NCI-H2107 (cell line): ENCODE measurements at regions not wholly inside any gene's neighbourhood (a gene's known extent, or its start where the extent isn't known, plus 50 kb on each side); places are given as distances from the start of the nearest gene placed in this dataset.
A peak's percentile ranks its signal among the peaks of the same experiment; 100 is the strongest.
"Not testable (repeated sequence)": the region's sequence is repeated elsewhere in the genome, so short reads cannot be mapped to it uniquely, and the experiment has no call there.

Experiments
- DNase-seq: peaks from one replicate; lab custom pipeline; 2025; lab: John Stamatoyannopoulos, UW

DNA sequence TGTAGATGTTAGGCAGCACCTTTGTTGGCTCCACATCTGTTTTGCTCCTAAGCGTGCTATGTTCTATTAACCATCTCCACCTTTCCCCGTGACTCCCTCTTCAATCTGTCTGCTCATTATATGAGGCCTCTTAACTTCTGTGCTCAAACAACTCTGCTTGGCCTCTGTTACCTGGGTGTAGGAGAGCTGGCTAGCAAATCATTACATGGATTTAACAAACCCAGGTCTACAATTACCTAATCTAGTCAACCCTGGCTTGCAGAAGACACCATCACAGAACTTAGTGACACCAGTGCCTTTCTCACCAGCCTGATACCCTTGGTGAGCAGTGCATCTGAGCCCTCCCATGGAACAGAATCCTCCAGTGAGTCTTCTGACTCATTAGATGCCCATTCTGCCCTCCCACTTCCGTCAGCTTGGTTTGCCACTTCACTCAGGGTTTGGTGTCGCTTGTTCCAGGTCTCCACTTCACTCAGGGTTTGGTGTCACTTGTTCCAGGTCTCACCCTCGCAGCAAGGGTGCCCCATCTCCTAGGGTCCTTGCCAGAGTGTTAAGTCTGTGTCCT lies 92.0 kb upstream of the KIF26B start:
- no peak for DNase-seq

DNA sequence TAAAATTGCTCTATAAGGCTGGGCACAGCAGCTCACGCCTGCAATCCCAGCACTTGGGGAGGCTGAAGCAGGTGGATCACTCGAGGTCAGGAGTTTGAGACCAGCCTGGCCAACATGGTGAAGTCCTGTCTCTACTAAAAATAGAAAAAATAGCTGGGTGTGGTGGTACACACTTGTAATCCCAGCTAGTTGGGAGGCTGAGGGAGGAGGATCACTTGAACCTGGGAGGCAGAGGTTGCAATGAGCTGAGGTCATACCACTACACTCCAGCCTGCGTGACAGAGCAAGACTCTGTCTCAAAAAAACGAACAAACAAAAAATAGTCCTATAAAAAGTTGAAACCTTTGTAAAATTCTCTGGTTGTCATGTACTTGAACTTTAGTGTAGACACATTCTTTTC lies 93.0 kb upstream of the KIF26B start:
- not testable (repeated sequence) for DNase-seq

DNA sequence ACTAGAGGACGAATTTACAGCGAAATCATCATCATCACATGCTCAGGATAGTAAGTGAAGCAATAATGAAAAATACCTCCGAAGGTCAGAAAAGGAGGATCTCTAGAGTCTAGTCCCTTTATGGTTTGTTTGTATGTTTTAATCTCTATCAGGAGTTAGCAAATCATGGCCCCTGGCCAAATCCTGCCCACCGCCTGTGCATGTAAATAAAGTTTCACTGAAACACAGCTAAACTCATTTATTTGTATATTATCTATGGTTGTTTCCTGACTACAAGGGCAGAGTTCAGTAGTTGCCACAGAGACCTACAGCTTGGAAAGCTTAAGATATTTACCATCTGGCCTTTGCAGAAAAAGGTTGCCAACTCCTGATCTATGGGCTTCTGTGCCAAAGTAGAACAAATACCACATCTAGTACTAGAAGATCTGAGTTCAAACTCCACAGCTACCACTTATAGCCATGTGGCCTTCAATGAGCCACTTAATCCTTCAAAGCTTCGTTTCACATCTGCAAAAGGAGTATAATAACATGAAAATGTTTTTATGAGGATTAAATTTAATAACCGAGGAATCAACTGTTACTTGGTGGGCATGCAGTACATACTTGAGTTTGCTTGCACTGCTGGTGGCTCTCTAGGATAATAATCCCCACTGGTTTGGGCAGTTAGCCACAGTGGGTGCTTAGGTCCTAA lies 94.0 kb upstream of the KIF26B start:
- DNase-seq: no peak

DNA sequence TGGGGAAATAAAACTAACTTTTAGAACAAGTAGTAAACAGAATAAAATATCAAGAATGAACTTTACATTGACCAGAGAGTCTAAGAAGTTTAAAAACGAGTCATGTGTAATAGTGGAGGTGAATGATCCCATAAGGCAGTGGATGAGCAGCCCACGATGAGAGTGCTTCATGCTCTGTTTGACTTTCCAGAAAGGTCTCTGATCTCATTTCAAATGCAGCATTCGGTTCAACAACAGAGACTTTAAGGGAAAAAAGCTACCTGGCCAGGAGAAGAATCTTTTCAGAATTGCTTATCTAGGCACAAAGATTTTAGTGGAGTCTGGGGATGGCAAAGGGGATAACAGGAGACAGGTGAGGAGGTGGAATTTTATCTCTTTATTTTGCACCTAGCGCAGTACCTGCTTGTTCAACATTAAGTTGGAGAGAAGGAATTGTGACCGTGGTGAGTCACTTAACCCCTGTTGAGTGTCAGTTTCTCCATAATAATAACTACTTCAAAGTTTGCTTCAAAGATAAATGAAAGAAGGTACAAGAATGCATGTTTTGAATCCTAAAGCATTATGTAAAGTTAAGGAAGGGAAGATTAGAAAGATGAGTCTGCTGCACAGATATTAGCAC lies 94.9 kb upstream of the KIF26B start:
- no peak for DNase-seq

DNA sequence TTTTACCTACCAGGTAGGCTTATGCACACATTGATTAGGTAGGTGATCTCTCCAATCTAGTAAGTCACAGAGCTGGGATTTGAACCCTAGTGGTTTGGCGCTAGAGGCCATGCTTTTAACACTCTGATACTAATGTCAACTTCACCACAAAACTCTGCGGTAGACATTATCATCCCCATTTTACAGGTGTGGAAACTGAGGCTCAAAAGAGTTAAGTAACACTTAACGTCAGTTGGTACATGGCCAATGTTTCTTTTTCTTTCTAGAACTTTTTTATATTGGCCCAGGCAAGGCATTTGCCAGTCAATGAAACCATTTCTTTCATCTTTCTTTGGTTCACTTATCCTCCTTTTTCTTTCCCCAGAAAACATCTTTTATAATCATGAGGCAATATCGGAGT lies 95.9 kb upstream of the KIF26B start:
- DNase-seq: no peak

DNA sequence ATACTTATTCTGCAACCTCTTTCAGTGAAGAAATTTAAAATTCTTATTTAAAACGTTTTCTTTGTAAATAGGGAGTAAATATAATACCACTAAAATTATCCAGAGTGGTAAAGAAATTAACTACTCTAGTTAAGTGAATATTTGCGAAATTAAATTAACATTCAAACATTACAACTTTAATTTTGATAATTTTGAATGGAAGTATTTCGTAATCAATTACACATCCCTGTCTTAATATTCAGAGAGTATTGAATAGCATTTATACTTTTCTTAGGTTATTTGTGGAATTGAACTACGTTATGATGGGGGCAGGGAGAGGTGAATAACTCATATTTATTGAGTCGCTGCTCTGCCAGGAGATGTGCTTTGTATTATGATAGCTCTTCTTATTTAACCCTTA lies 96.3 kb upstream of the KIF26B start:
- DNase-seq: no peak

DNA sequence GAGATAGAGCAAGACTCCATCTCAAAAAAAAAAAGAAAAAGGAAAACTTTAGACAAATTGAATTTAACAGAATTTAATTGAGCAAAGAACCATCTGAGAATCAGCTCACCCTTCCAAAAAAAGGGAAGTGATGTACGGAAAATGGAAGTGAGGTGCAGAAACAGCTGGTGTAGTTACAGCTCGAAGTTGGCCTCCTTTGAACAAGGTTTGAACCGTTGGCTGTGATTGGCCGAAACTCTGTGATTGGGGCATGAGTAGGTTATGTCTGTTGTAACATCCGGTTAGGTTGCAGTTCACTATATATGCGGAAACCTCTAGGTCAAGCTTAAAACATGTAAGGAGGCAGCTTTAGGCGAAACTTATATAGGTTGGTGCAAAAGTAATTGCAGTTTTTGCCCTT lies 97.9 kb upstream of the KIF26B start:
- DNase-seq: no peak

DNA sequence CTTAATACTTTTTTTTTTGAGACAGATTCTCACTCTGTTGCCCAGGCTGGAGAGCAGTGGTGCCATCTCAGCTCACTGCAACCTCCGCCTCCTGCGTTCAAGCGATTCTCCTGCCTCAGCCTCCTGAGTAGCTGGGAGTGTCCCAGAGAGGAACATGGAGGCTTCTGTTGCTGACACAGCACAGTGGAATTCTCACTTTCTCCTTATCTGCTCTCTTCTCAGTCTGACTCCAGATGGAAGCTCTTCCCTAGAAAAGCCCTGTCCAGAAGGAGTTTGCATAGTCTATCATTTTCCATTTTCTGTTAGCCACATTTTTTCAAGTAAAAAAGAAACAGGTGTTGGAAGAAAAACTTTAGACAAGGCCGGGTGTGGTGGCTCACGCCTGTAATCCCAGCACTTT lies 98.5 kb upstream of the KIF26B start:
- DNase-seq: not testable (repeated sequence)

DNA sequence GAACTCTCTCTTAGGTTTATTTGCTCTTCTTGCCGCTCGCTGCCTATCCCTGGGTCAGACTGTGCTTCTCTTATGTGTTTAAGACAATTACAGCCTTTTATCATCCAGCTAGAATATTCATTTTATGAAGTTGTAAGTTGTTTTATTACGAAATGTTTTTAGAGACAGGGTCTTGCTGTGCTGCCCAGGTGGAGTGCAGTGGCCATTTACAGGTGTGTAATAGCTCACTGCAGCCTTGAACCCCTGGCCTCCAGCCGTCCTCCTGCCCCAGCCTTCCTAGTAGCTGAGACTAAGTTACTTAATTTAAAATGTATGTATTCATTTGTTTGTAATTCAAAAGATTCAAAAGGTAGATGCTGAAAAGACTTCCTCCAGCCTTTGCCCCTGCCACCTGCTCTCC lies 99.0 kb upstream of the KIF26B start:
- DNase-seq: no peak

DNA sequence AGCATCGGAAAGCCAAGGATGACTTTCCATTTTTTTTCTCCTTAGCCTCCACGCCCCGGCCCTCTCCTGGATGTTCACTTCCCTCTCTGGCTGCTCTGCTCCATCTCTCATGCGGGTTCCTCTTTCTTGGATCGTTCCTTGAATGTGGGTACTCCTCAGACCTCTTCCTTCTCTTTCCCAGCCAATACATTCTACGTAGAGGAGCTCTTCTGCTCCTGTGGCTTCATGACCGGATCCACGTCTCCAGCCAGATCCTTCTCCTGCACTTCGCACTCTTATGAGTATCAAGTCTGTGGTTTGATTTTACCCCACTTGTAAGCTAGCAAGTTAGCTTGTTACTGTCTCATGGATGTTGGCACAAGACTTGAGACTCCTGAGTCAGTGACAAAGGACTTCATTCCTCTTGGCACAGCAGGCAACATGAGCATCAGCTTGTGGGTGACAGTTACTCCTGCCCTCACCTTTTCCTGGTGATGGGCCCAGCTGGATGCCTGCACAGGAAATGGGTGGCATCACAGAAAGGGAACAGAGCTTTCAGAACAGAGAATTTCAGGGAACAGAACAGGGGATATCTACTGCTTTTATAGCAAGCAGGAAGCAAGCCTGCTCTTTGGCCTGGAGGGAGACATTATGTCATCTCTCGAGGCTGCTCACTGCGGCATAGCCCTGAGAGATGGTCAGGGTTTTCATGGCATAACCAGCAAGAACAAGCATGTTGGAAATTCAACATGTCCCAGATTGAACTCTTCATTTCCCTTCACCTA lies 100.1 kb upstream of the KIF26B start:
- DNase-seq: no peak

DNA sequence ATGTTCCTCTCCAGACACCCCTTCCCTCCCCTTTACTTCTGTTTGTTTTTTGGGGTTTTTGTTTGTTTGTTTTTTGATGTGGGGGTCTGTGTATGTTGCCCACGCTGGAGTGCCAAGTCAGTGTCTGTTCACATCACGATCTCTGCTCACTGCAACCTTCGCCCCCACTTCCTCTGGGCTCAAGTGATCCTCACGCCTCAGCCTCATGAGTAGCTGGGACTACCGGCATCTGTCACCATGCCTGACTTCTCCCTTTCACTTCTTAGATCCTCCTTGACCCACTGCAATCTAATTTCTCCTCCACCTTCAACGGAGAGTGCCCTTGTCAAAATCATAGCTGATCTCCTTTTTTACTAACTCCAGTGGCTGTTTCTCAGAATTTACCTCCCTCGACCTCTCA lies 100.7 kb upstream of the KIF26B start:
- no peak for DNase-seq

DNA sequence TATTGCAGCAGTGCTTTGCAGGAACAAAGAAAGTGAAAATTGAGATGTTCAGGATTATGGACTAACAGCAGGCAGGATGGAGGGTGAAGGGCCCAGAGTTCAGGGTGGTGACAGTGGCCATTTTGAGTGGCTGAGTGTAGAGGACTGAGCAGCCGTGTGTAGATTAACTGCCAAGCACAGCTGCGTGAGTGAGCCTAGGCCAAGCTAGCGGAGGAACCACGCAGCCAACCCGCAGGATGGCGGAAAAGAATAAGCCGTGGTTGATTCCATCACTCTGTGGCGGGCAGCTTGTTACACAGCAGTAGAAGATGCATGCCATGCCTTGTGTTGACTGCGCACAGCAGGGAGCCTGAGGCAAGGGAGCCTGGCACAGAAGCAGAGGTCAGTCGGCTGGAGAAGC lies 102.5 kb upstream of the KIF26B start:
- DNase-seq: no peak

DNA sequence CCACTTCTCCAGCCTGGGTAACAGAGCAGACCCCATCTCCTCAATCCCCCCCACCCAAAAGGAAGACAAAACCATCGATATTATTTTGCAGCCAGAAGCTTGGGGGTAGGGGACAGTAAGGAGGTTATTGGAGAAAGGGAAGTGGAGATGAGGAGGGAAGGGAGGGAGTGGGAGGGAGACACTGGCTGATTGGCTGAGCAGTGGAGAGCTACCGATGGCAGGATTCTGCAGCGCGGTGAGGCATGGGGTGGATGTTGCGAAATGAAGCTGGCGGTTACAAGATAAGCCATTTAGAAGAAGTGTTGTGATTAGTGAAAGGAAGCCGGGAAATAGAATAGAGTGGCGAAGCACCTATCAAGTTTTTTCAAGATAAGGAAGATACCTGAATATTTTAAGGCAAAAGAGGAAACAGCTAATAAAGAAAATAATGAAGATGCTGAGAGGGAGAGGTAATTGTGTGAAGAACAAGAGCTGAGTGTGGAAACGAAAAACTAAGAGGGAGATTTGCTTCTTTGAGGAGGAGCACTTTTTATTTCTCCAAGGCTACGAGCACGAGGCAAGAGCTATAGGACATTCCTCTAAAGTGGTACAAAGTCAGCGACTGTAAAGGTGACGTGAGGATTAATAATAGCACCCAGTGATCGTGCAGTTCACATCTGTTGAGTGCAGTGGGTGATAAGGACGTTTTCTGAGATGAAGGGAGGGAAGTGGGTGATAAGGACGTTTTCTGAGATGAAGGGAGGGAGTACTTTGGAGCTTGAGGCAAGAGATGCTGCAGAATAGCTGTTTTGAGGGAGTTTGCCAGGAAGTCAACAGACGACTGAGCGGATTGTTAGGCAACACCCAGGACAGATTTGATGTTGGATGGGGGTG lies 103.2 kb upstream of the KIF26B start:
- no peak for DNase-seq

DNA sequence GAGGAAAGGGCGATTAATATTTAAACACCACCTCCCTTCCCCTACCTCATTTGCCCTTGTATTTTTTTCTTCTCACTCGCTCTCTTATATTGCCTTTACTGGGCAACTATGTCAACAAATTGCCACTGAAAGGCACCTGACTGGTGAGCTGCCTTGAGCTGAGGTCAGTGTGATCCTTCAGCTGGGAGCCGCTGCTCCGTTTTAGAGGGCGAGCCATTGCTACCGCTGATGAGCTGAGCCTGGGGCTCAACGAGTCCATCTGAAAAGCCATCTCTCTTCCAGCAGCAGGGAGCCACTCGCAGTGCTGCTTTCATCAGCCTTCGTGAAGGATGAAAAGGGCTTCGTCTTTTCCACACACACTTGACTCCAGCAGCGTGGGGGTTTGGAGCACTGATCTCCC lies 108.0 kb upstream of the KIF26B start:
- peak; percentile 30 for DNase-seq

DNA sequence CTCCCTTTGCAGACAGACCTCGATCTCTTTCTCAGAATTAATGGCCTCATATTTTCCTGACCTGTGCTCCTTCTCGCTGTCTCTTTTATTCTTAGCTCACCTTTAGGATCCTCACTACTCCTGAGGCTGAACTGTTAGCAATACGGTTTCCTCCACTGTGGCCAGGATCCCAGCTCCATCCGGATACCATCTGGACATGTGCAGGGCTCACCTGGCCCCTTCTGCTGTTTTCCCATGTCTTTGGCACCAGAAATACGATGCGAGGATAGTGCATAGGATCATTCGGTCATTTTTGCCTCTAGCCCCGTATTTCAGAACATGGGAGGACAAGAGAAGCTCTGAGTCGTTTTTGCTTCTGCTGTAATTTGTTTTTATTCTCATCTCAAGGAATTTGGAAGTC lies 108.5 kb upstream of the KIF26B start:
- DNase-seq: no peak

DNA sequence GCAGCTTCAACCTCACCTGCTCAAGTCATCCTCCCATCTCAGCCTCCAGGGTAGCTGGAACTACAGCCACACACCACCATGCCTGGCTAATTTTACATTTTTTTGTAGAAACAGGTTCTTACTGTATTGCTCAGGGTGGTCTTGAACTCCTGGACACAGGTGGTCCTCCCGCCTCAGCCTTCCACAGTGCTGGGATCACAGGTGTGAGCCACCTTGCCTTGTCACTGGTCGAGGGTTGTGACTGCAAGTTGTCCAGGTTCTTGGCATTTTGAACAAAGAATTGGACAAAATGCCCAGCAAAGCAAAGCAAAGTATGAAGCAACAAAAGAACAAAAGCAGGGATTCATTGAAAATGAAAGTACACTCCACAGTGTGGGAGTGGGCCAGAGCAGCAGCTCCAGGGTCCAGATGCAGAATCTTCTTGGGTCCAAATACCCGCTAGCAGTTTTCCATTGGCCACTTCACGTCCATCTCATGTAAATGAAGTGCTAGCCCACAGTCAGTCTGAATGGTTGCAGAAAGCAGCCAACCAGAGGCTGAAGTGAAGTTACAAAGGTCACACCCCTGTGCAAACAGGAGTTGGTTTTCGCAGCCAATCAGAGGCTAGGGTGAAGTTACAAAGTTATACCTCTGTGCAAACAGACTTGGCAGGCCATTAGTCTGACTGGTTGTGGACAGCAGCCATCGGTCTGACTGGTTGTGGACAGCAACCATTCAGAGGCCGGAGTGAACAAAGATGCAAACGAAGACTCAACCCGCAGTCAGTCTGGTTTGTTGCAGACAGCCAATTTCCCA lies 109.5 kb upstream of the KIF26B start:
- DNase-seq: no peak

DNA sequence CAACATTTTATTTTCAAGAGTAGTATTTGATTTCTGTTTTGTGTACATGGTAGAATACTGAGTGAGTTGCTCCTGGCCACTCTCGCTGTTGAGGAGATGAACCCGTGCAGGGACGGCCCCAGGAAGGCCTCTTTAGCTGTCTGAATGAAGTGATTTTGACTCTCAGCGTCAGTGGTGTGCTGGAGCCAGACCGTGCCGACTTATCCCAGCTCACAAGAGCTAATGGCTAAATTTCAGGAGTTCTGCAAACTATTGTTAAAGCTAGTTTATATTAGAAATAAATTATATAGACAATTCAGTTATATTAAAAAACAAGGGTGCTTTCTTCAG lies 111.2 kb upstream of the KIF26B start:
- no peak for DNase-seq

DNA sequence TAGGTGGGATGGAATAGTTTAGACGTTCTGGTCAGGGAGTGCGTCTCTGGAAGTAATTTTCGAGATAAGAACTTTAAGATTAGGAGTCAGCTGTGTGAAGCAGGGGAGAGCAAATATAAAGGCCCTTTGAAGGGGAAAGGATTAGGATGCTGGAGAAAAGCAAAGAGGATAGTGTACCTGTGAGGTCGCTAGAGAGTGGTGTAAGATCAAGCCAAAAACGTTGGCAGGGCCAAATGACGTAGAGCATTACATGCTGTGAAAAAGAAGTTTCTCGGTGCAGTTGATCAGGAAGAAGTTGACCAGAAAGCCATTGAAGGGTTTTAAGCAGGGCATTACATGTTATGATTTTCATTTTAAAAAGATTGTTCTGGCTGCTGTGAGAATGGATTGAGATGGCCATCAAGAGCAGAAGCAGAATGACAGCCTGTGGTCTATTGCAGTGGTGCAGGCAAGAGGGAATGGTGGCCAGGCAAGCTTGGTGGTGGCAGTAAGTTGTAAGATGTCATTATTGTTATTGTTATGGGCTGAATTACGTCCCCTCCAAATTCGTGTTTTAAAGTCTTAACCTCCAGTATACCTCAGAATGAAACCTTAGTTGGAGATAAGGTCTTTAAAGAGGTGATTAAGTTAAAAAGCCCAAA lies 113.6 kb upstream of the KIF26B start:
- DNase-seq: no peak

DNA sequence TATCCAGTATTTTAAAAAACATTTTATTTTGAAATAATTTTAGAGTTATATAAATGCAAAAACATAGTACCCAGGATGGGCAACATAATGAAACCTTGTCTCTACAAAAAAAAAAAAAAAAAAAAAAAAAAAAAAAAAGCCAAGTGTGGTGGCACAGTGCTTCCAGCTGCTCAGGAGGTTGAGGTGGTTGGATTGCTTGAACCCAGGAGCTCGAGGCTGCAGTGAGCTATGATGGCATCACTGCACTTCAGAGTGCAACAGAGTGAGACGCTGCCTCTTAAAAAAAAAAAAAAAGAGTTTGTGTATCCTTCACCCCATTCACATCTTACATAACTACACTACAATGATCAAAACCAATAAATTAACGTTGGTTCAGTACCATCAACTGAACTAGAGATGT lies 115.6 kb upstream of the KIF26B start:
- peak; percentile 36 for DNase-seq

DNA sequence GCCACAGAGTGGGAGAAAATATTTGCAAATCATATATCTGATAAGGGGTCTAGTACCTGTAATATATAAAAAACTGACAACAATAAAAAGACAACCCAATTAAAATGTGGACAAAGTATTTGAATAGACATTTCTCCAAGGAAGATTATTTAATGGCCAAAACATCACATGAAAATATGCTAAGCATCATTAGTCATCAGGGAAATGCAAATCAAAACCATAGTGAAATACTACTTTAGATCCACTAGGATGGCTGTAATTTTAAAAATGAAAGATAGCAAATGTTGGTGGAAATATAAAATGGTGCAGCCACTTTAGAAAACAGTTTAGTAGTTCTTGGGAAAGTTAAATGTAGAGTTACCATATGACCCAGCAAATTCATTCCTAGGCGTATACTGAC lies 118.7 kb upstream of the KIF26B start:
- no peak for DNase-seq

DNA sequence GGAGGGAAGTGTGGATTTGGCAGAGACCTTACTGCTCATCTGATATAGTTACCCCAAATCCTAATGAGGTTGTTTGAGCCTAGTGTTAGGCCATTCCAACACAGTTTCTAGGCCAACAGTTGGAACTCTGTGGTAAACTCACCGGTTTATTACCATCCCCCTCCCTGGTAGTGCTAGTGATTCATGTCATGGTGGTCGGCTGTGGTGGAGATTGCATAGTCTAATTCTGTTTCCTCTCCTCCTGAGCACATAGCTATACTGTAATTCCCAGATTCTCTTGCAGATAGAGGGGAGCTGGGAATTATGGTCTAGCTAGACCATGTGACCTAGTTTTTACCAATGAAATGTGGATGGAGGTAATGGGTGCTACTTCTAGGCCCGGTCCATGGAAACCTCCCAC lies 123.7 kb upstream of the KIF26B start:
- no peak for DNase-seq
